ENCODE measurements at regions not wholly inside any gene's neighbourhood (a gene's known extent, or its start where the extent isn't known, plus 50 kb on each side); places are given as distances from the start of the nearest gene placed in this dataset.

- no peak for DNase-seq (ENCODE audit: low spot score, unreplicated experiment)
- Mint-ChIP-seq H3K4me1 (ENCODE audit: low read depth) (no peaks in the 10 kb centered on the region), H3K4me3 (ENCODE audit: low read depth) (no peak overlapping the region), H3K36me3 (ENCODE audit: insufficient read depth) (no peaks in the 10 kb centered on the region), H3K9me3 (ENCODE audit: low read depth) (peaks cover 11% of the 10 kb centered on the region), H3K27me3 (no peaks in the 10 kb centered on the region), H3K27ac (no peak overlapping the region)
- no peak for TF ChIP-seq CTCF (IDR thresholded peaks at IDR 0.05; ENCODE audit: unreplicated experiment)
Measured at GRCh38 chrX:122154019-122154418, 1030.1 kb upstream of the GRIA3 start.

- Mint-ChIP-seq H3K27me3 (no peaks in the 10 kb centered on the region), H3K4me1 (ENCODE audit: low read depth) (no peaks in the 10 kb centered on the region), H3K9me3 (ENCODE audit: low read depth) (peaks cover 5% of the 10 kb centered on the region), H3K4me3 (ENCODE audit: low read depth) (no peak overlapping the region), H3K27ac (no peak overlapping the region), H3K36me3 (ENCODE audit: insufficient read depth) (no peaks in the 10 kb centered on the region)
- TF ChIP-seq CTCF (IDR thresholded peaks at IDR 0.05; ENCODE audit: unreplicated experiment), result no peak
- DNase-seq (ENCODE audit: low spot score, unreplicated experiment), result no peak
Measured at GRCh38 chrX:122168241-122168640, 1015.8 kb upstream of the GRIA3 start.

GRCh38 chrX:122184791-122185190 is 999.3 kb upstream of the GRIA3 start:
- no peak for TF ChIP-seq CTCF (IDR thresholded peaks at IDR 0.05; ENCODE audit: unreplicated experiment)
- Mint-ChIP-seq H3K27me3 (no peaks in the 10 kb centered on the region), H3K27ac (no peak overlapping the region), H3K36me3 (ENCODE audit: insufficient read depth) (peaks cover 1% of the 10 kb centered on the region), H3K4me1 (ENCODE audit: low read depth) (peaks cover 2% of the 10 kb centered on the region), H3K9me3 (ENCODE audit: low read depth) (peaks cover 17% of the 10 kb centered on the region), H3K4me3 (ENCODE audit: low read depth) (no peak overlapping the region)
- no peak for DNase-seq (ENCODE audit: low spot score, unreplicated experiment)

GRCh38 chrX:122187069-122187713 is 996.9 kb upstream of the GRIA3 start:
- no peak for TF ChIP-seq CTCF (IDR thresholded peaks at IDR 0.05; ENCODE audit: unreplicated experiment)
- DNase-seq (ENCODE audit: low spot score, unreplicated experiment), result no peak
- no peaks in the 10 kb centered on the region for H3K27me3 Mint-ChIP-seq
- peaks cover 1% of the 10 kb centered on the region for H3K36me3 Mint-ChIP-seq (ENCODE audit: insufficient read depth)
- peaks cover 3% of the 10 kb centered on the region for H3K4me1 Mint-ChIP-seq (ENCODE audit: low read depth)
- H3K4me3 Mint-ChIP-seq (ENCODE audit: low read depth), result no peak overlapping the region
- no peak overlapping the region for H3K27ac Mint-ChIP-seq
- H3K9me3 Mint-ChIP-seq (ENCODE audit: low read depth), result peaks cover 17% of the 10 kb centered on the region

GRCh38 chrX:122188751-122189150 is 995.3 kb upstream of the GRIA3 start:
- TF ChIP-seq CTCF (IDR thresholded peaks at IDR 0.05; ENCODE audit: unreplicated experiment), result no peak
- Mint-ChIP-seq H3K4me1 (ENCODE audit: low read depth) (peaks cover 3% of the 10 kb centered on the region), H3K4me3 (ENCODE audit: low read depth) (no peak overlapping the region), H3K9me3 (ENCODE audit: low read depth) (peaks cover 18% of the 10 kb centered on the region), H3K27me3 (no peaks in the 10 kb centered on the region), H3K27ac (no peak overlapping the region), H3K36me3 (ENCODE audit: insufficient read depth) (peaks cover 1% of the 10 kb centered on the region)
- no peak for DNase-seq (ENCODE audit: low spot score, unreplicated experiment)

Data from progenitor cell of endocrine pancreas (in vitro differentiated cells).